Stimulated activated naive CD8-positive, alpha-beta T cell treated with anti-CD3 and anti-CD28 coated beads, Interleukin-15, amount 100 ng/mL, for 72 hours (primary cell): ENCODE measurements at regions not wholly inside any gene's neighbourhood (a gene's known extent, or its start where the extent isn't known, plus 50 kb on each side); places are given as distances from the start of the nearest gene placed in this dataset.
"Not testable (repeated sequence)": the region's sequence is repeated elsewhere in the genome, so short reads cannot be mapped to it uniquely, and the experiment has no call there.

ENCODE experiments used
- ATAC-seq: fragments of 150-1000 bp; cut with Tn5 transposase; 2 replicates; pipeline ENCODE4 v1.10.0; 2021; ENCODE audit warnings: mild to moderate bottlenecking, moderate library complexity
- DNase-seq, 2 donors: peaks; one replicate each; pipeline ENCODE4 v3.0.0; 2021 to 2022
- H3K27ac Mint-ChIP-seq, 2 donors: one replicate each; pipeline ENCODE4 v1.8.0; 2022; ENCODE audit warnings: mild to moderate bottlenecking in 2 of 2, mixed read lengths in 2 of 2, moderate library complexity in 2 of 2
- H3K27me3 Mint-ChIP-seq: one replicate; pipeline ENCODE4 v1.8.0; 2022; ENCODE audit warnings: mixed read lengths
- H3K4me1 Mint-ChIP-seq: one replicate; pipeline ENCODE4 v1.8.0; 2022; ENCODE audit warnings: mild to moderate bottlenecking, mixed read lengths
- H3K4me3 Mint-ChIP-seq, 2 donors: one replicate each; pipeline ENCODE4 v1.8.0; 2022; ENCODE audit warnings: mild to moderate bottlenecking in 2 of 2, mixed read lengths in 2 of 2, moderate library complexity in 1 of 2
- H3K9me3 Mint-ChIP-seq, 2 donors: one replicate each; pipeline ENCODE4 v1.8.0; 2022; ENCODE audit warnings: mixed read lengths in 2 of 2

DNA sequence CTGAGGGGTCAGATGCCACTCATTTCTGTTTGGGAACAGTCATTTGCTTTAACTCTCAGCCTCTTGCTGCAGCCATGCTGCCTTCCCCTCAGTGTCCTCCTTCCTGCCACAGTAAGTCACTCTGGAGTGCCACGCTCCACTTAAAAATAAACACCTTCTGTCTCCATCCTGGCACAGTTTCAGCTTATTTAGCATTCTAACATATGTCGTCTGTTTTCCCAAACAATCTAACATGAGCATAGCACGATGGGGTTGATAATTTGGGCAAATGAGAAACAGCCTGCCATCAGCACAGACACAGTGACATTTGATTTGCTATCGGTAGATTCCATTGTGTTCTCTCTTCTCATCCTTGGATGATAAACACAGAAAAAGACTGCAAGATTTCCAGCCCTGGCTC is 768.6 kb downstream of the UQCRFS1 start:
- no peak for ATAC-seq

DNA sequence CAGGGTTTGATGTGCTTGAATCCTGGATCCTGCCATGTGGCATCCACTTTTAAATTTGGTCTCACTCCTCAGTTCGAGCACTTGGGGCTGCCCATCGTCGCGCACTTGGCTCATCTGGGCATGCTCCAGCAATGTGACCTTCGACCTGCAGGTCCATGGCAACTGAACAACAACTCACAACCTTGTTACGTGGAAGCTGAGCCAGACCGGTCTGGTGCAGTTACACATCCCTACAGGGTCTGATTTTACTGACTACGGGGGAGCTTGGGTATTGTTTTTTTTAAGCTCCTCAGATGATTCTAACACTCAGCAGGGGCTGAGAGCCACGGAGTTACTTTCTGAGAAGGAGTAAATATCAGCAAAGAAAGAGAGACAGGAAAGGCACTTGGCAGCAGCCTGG is 769.6 kb downstream of the UQCRFS1 start:
- Mint-ChIP-seq H3K9me3 (peaks cover 0 to 17% of the 10 kb centered on the region in 2 donors), H3K27me3 (no peaks in the 10 kb centered on the region), H3K4me3 (no peak overlapping the region)

More for the DNA sequence above, 768.6 kb downstream of the UQCRFS1 start:
- DNase-seq: no peak
- no peak overlapping the region for H3K4me3 Mint-ChIP-seq
- H3K4me1 Mint-ChIP-seq: no peaks in the 10 kb centered on the region
- no peak overlapping the region for H3K27ac Mint-ChIP-seq
- no peaks in the 10 kb centered on the region for H3K27me3 Mint-ChIP-seq
- H3K9me3 Mint-ChIP-seq: peaks cover 0 to 17% of the 10 kb centered on the region in 2 donors

GRCh38 chr19:28437390-28438346 is 775.3 kb downstream of the UQCRFS1 start:
- Mint-ChIP-seq H3K27me3 (peaks cover 7% of the 10 kb centered on the region), H3K9me3 (peaks cover 5 to 25% of the 10 kb centered on the region in 2 donors), H3K27ac (no peak overlapping the region), H3K4me3 (no peak overlapping the region), H3K4me1 (peaks cover 9% of the 10 kb centered on the region)
- DNase-seq (no peak), ATAC-seq (no peak)

More for the DNA sequence above, 769.6 kb downstream of the UQCRFS1 start:
- no peaks in the 10 kb centered on the region for H3K4me1 Mint-ChIP-seq
- ATAC-seq: no peak
- DNase-seq: no peak
- H3K27ac Mint-ChIP-seq: no peak overlapping the region

DNA sequence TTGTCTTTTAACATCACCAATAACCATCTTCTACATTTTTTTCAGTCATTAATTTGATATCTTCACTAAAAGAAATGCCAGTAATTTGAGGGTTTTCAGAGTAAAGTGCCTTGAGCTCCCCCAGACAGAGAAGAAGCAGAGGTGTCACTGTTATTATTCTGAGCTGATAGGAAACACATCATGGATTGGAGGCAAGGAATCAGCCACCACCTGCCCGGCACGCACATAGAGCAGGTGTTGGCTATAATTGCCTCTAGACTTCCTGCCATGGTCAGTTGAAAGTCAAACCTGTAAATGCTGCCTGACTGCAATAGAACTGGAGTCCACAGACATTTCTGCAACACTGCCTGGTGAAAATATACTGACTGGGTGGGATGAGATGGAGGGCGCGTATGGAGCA is 776.6 kb downstream of the UQCRFS1 start:
- Mint-ChIP-seq H3K9me3 (peaks cover 5 to 39% of the 10 kb centered on the region in 2 donors), H3K4me1 (peaks cover 9% of the 10 kb centered on the region), H3K4me3 (no peak overlapping the region), H3K27me3 (peaks cover 7% of the 10 kb centered on the region), H3K27ac (no peak overlapping the region)
- ATAC-seq: no peak
- no peak for DNase-seq

DNA sequence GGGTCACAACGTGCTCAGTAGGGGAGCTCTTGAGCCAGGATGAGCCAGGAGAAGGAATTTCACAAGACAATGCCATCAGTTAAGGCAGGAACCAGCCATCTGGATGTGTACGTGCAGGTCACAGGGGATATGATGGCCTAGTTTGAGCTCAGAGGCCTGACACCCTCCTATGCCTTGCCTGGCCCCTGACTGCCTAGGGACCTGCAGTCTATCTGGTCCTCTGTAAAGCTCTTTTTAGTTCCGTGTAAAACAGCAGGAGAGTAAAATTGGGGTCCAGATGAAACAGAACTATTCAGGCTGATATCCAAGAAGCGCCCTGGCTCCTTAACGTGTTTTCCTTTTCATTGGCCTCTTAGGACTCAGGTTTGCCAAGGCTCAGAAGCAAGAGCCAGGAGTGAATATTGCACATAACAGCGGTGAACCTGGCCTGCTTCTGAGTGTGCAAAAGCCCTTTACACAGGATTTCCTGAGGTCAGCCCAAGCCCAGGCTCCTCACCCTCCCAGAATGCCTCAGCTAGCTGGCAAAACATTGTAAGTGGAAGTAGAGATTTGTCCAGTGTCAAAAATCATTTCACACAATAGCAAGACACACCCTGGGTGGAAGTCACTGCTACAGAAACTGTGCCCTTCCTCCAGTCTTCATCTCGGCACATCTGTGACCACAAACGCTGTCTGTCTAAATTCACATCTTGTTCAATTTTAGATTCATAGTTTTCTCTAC is 777.2 kb downstream of the UQCRFS1 start:
- no peak overlapping the region for H3K4me3 Mint-ChIP-seq
- H3K9me3 Mint-ChIP-seq: peaks cover 5 to 40% of the 10 kb centered on the region in 2 donors
- peaks cover 7% of the 10 kb centered on the region for H3K27me3 Mint-ChIP-seq
- DNase-seq (no peak), ATAC-seq (no peak)
- no peak overlapping the region for H3K27ac Mint-ChIP-seq
- peaks cover 9% of the 10 kb centered on the region for H3K4me1 Mint-ChIP-seq

DNA sequence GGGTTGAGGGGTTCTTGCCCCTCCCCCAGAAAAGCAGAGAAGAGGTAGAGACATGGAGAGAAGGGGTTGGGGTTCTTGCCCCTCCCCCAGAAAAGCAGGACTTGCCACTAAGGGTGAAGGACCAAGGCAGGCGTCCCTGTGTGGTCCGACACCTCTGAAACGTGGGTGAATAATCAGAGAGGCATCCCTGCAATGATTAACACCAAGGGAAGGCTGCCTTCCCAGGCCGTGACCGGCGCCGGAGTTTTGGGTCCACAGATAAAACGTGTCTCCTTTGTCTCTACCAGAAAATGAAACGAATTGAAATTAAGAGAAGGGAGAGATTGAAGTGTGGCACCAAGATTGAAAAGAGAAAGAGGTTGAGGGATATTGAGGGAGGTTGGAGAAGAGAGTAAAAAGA is 778.2 kb downstream of the UQCRFS1 start:
- H3K27me3 Mint-ChIP-seq, H3K27ac Mint-ChIP-seq, DNase-seq, H3K4me1 Mint-ChIP-seq, H3K4me3 Mint-ChIP-seq, ATAC-seq: not testable (repeated sequence)
- peaks cover 5 to 40% of the 10 kb centered on the region in 2 donors for H3K9me3 Mint-ChIP-seq

DNA sequence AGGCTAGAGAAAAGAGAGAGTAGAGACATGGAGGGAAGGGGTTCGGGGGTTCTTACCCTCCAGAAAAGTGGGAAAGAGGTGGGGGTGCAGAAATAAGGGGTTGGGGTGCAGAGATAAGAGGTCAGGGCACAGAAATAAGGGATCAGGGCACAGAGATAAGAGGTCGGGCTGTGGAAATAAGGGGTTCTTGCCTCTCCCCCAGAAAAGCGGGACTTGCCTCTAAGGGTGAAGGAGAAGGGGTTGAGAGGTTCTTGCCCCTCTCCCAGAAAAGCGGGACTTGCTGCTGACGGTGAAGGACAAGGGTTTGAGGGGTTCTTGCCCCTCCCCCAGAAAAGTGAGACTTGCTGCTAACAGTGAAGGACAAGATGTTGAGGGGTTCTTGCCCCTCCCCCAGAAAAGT is 778.6 kb downstream of the UQCRFS1 start:
- peaks cover 5 to 40% of the 10 kb centered on the region in 2 donors for H3K9me3 Mint-ChIP-seq
- not testable (repeated sequence) for H3K27ac Mint-ChIP-seq, ATAC-seq, H3K4me1 Mint-ChIP-seq, H3K27me3 Mint-ChIP-seq, DNase-seq, H3K4me3 Mint-ChIP-seq

DNA sequence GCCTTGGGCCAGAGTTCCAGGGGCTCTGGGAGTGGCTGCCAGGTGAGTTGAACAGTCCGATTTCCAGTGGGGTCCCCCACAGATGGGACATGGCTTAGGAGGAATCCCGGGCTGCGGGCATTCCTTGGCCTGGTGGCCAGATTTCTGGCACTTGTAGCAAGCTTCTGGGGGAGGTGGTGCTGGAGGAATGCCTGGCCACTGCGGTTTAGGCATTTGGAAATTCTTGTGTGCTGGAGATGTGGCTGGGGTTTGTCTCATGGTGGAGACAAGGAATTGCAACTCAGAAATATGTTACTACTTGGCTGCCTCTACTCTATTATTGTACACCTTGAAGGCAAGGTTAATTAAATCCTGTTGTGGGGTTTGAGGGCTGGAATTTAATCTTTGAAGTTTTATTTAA is 779.8 kb downstream of the UQCRFS1 start:
- ATAC-seq, H3K27me3 Mint-ChIP-seq, H3K4me1 Mint-ChIP-seq, H3K27ac Mint-ChIP-seq, H3K4me3 Mint-ChIP-seq, DNase-seq: not testable (repeated sequence)
- peaks cover 5 to 40% of the 10 kb centered on the region in 2 donors for H3K9me3 Mint-ChIP-seq

- Mint-ChIP-seq H3K4me3 (no peak overlapping the region), H3K27me3 (peaks cover 7% of the 10 kb centered on the region), H3K4me1 (peaks cover 7% of the 10 kb centered on the region), H3K9me3 (peaks cover 5 to 40% of the 10 kb centered on the region in 2 donors), H3K27ac (peak overlapping the region in 1 of 2 donors; percentile 23)
- DNase-seq (no peak), ATAC-seq (no peak)
These were observed 782.7 kb downstream of the UQCRFS1 start for GRCh38 chr19:28430214-28430613.

DNA sequence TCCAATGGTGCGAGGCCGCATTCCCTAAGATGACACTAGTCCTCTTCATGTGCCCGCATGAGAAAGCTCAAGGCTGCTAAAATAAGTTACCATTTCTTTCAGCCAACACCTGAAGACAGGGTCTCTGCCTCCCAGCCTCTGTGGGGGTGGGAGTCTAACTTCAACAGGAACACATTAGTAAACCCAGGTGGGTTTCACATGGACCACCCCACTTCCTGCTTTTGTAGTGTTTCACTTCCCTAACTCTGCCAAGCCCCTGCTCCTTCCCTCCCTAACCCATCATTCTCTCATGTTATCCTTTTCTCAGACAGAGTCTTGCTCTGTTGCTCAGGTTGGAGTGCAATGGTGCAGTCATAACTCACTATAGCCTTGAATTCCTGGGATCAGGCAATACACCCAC is 783.6 kb downstream of the UQCRFS1 start:
- no peak overlapping the region for H3K27ac Mint-ChIP-seq
- H3K4me3 Mint-ChIP-seq: no peak overlapping the region

DNA sequence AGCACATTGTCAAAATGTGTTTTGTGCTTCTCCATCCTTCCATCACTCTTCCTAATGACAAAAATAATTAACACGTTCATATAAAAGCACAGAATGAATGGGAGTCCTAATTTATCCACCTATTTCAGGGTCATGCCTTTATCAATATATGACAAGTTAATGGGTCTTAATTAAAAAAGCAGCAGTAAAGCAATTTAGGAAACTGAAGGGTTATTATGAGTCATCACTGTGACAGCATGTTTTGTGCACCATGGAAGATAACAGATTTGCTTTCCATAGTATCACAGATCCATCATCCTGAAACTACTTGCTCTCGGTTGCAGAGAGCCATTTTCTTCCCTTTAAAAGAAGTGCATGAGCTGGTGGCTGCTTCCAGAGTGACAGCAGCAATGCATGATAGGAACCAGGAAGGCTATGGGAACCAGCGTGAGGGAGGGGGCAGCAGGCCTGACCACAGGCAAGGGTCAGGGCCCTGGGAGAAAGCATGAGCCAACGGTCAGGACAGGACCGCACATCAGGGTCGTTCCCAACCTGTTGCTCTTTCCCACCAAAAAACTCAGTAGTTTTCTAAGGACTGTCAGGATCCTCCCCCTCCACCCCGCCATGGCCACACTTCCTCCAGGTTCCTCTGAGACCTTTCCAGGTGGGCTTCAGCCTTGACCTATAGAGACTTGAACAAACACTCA is 784.1 kb downstream of the UQCRFS1 start:
- no peak overlapping the region for H3K27ac Mint-ChIP-seq

More for the DNA sequence above, 783.6 kb downstream of the UQCRFS1 start:
- DNase-seq: no peak
- Mint-ChIP-seq H3K9me3 (peaks cover 4 to 32% of the 10 kb centered on the region in 2 donors), H3K4me1 (no peaks in the 10 kb centered on the region), H3K27me3 (peaks cover under 1% of the 10 kb centered on the region)
- no peak for ATAC-seq

GRCh38 chr19:28427376-28428083 is 785.4 kb downstream of the UQCRFS1 start:
- no peak overlapping the region for H3K27ac Mint-ChIP-seq
- peak; percentile 26 for ATAC-seq

More for the DNA sequence above, 784.1 kb downstream of the UQCRFS1 start:
- ATAC-seq (no peak), DNase-seq (no peak)
- H3K4me1 Mint-ChIP-seq: no peaks in the 10 kb centered on the region
- peaks cover 0 to 26% of the 10 kb centered on the region in 2 donors for H3K9me3 Mint-ChIP-seq
- no peak overlapping the region for H3K4me3 Mint-ChIP-seq
- H3K27me3 Mint-ChIP-seq: no peaks in the 10 kb centered on the region

GRCh38 chr19:28426730-28427225 is 786.2 kb downstream of the UQCRFS1 start:
- Mint-ChIP-seq H3K4me3 (no peak overlapping the region), H3K27ac (no peak overlapping the region), H3K27me3 (peaks cover 2% of the 10 kb centered on the region), H3K4me1 (no peaks in the 10 kb centered on the region), H3K9me3 (peaks cover 0 to 6% of the 10 kb centered on the region in 2 donors)
- ATAC-seq (no peak), DNase-seq (no peak)

More at GRCh38 chr19:28427376-28428083, 785.4 kb downstream of the UQCRFS1 start:
- no peaks in the 10 kb centered on the region for H3K27me3 Mint-ChIP-seq
- peaks cover 0 to 13% of the 10 kb centered on the region in 2 donors for H3K9me3 Mint-ChIP-seq
- DNase-seq: no peak
- no peaks in the 10 kb centered on the region for H3K4me1 Mint-ChIP-seq
- H3K4me3 Mint-ChIP-seq: no peak overlapping the region

- no peaks in the 10 kb centered on the region for H3K4me1 Mint-ChIP-seq
- DNase-seq: no peak
- H3K4me3 Mint-ChIP-seq: no peak overlapping the region
- H3K27ac Mint-ChIP-seq: peak overlapping the region in 1 of 2 donors; percentile 81
- peaks cover 0 to under 1% of the 10 kb centered on the region in 2 donors for H3K9me3 Mint-ChIP-seq
- peaks cover 7% of the 10 kb centered on the region for H3K27me3 Mint-ChIP-seq
- no peak for ATAC-seq
These were observed 786.7 kb downstream of the UQCRFS1 start for GRCh38 chr19:28426110-28426729.
